Cardiac muscle cell (in vitro differentiated cells and primary cell): ENCODE measurements at regions not wholly inside any gene's neighbourhood (a gene's known extent, or its start where the extent isn't known, plus 50 kb on each side); places are given as distances from the start of the nearest gene placed in this dataset.

ENCODE experiments used
- DNase-seq, 2 donors: peaks; one replicate each; pipeline versions ENCODE4 v3.0.0 to v3.0.0-alpha.2; 2010 to 2017; ENCODE audit warnings: low read depth in 1 of 2, low spot score in 1 of 2
- H3K27ac ChIP-seq: fragments of 200-600 bp; sonication (generic); 2 replicates; pipeline ENCODE4 v1.5.1; 2016
- H3K27me3 ChIP-seq: fragments of 200-600 bp; sonication (generic); 2 replicates; pipeline ENCODE4 v1.6.0; 2016; ENCODE audit warnings: control low read depth
- H3K36me3 ChIP-seq: fragments of 200-600 bp; sonication (generic); 2 replicates; pipeline ENCODE4 v1.5.1; 2016; ENCODE audit warnings: control low read depth
- H3K4me1 ChIP-seq: fragments of 200-600 bp; sonication (generic); 2 replicates; pipeline ENCODE4 v1.8.1; 2017; ENCODE audit warnings: low read depth, mild to moderate bottlenecking, mixed run types
- H3K4me3 ChIP-seq: fragments of 200-600 bp; sonication (generic); 2 replicates; pipeline ENCODE4 v1.5.1; 2016; ENCODE audit warnings: mild to moderate bottlenecking
- H3K9me3 ChIP-seq: fragments of 200-600 bp; sonication (generic); 2 replicates; pipeline ENCODE4 v1.5.1; 2017; ENCODE audit warnings: low read depth, mild to moderate bottlenecking, control low read depth
- TF ChIP-seq, protein P1 (sequence below): IDR thresholded peaks from 2 replicates; pipeline ENCODE4 v1.5.1; 2012; ENCODE audit warnings: low read depth, mild to moderate bottlenecking, low read length

DNA sequence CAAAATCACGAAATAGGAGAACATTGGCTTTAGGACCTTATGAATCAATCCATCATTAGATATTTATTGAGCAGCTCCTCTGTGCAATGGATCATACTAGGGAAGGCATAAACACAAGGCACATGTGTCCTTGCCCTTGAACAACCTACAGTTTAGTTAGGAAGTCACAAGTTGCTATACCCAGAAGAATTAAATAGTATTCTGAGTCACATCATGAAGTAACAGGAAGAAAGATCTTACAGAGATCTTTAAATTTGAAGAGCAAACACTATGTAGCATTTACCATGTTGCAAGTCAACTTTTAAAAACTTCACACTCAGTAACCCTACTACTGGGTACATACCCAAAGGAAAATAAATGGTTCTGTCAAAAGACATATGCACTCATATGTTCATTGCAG is 355.2 kb upstream of the SLC14A2 start:
- no peak for DNase-seq
- no peaks in the 10 kb centered on the region for H3K27me3 ChIP-seq
- H3K4me1 ChIP-seq, result no peaks in the 10 kb centered on the region
- TF ChIP-seq, protein P1, sequence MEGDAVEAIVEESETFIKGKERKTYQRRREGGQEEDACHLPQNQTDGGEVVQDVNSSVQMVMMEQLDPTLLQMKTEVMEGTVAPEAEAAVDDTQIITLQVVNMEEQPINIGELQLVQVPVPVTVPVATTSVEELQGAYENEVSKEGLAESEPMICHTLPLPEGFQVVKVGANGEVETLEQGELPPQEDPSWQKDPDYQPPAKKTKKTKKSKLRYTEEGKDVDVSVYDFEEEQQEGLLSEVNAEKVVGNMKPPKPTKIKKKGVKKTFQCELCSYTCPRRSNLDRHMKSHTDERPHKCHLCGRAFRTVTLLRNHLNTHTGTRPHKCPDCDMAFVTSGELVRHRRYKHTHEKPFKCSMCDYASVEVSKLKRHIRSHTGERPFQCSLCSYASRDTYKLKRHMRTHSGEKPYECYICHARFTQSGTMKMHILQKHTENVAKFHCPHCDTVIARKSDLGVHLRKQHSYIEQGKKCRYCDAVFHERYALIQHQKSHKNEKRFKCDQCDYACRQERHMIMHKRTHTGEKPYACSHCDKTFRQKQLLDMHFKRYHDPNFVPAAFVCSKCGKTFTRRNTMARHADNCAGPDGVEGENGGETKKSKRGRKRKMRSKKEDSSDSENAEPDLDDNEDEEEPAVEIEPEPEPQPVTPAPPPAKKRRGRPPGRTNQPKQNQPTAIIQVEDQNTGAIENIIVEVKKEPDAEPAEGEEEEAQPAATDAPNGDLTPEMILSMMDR, result no peak
- H3K36me3 ChIP-seq, result no peaks in the 10 kb centered on the region
- H3K27ac ChIP-seq, result no peak overlapping the region
- no peaks in the 10 kb centered on the region for H3K9me3 ChIP-seq
- no peak overlapping the region for H3K4me3 ChIP-seq

DNA sequence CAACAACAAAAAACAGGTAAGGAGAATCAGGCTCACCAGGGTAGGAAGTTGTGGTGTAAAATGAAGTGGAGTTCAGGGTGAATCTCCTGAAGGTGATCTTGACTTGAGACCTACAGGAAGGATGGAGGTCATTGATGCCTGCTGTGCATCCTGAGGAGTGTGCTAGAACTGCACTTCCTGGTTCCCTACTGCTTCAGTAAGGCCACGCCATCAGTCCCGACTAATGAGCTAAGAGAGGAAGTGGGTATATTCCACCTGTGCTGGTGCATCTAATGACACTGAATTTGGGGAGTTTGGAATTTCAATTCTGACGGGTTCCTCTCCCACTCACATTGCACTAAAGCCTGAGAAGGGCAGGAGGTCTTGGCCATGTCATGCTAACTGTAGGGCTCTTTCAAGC is 349.3 kb upstream of the SLC14A2 start:
- no peaks in the 10 kb centered on the region for H3K27me3 ChIP-seq
- H3K36me3 ChIP-seq, result no peaks in the 10 kb centered on the region
- TF ChIP-seq, protein P1, result no peak
- no peaks in the 10 kb centered on the region for H3K4me1 ChIP-seq
- no peak overlapping the region for H3K27ac ChIP-seq
- no peak for DNase-seq
- no peaks in the 10 kb centered on the region for H3K9me3 ChIP-seq
- no peak overlapping the region for H3K4me3 ChIP-seq

DNA sequence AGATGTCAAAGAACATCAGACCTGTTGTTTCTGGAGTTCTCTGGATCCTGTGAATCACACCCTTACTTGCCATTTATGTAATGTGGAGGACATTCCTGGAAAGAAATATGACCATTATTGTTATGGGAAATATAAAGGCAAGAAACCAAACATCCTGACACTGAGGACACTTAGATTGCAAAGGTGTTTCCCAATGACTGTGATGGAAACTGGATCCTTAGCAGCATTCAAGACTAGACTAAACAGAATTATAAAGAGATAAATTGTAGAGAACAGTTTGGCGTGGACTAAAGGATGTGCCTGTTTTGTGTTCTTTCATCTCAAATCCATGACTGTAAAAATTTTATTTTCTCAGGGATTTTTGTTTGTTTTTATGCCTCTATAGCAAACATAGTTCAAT is 347.7 kb upstream of the SLC14A2 start:
- Histone ChIP-seq H3K4me3 (no peak overlapping the region), H3K4me1 (no peaks in the 10 kb centered on the region), H3K27ac (no peak overlapping the region), H3K27me3 (no peaks in the 10 kb centered on the region), H3K9me3 (no peaks in the 10 kb centered on the region), H3K36me3 (no peaks in the 10 kb centered on the region)
- no peak for DNase-seq
- TF ChIP-seq, protein P1, result no peak

- TF ChIP-seq, protein P1, result no peak
- H3K36me3 ChIP-seq, result no peaks in the 10 kb centered on the region
- H3K4me1 ChIP-seq, result no peaks in the 10 kb centered on the region
- H3K9me3 ChIP-seq, result no peaks in the 10 kb centered on the region
- H3K27me3 ChIP-seq, result no peaks in the 10 kb centered on the region
- no peak for DNase-seq
- no peak overlapping the region for H3K27ac ChIP-seq
- no peak overlapping the region for H3K4me3 ChIP-seq
Observed at GRCh38 chr18:45268583-45268982, 346.7 kb upstream of the SLC14A2 start.

DNA sequence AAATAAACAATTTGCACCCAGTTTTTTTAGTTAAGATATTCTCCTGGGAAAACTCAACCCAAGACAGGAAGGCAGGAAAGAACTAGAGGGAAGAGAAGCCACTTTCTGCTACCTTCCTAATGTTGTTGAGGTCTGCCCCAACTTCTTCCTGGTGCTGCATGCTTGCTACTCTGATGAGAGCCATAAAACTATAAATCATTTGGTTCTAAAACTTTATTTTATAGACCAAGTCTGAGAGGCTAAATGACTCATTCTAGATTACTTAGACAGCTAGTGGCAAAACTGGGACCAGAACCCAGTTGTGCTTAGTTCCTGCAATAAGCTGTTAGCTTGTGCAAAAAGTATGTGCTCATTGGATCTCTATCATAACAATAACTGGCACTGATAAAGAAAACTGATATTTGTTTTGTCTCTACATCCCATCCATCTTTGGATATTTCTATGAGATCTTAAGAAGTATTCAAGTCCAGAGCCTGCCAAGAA is 344.9 kb upstream of the SLC14A2 start:
- Histone ChIP-seq H3K4me3 (no peak overlapping the region), H3K9me3 (peaks cover 2% of the 10 kb centered on the region), H3K36me3 (no peaks in the 10 kb centered on the region), H3K4me1 (no peaks in the 10 kb centered on the region), H3K27me3 (no peaks in the 10 kb centered on the region), H3K27ac (no peak overlapping the region)
- DNase-seq, result no peak
- TF ChIP-seq, protein P1, result no peak

- Histone ChIP-seq H3K4me3 (no peak overlapping the region), H3K27ac (no peak overlapping the region), H3K36me3 (no peaks in the 10 kb centered on the region), H3K4me1 (no peaks in the 10 kb centered on the region), H3K27me3 (no peaks in the 10 kb centered on the region), H3K9me3 (peaks cover 4% of the 10 kb centered on the region)
- DNase-seq, result no peak
- TF ChIP-seq, protein P1, result no peak
Observed at GRCh38 chr18:45274026-45274425, 341.2 kb upstream of the SLC14A2 start.
